Lower lobe of right lung (tissue), 2 donors: ENCODE measurements at regions not wholly inside any gene's neighbourhood (a gene's known extent, or its start where the extent isn't known, plus 50 kb on each side); places are given as distances from the start of the nearest gene placed in this dataset.

ENCODE experiments used
- ATAC-seq, 2 donors: fragments of 200-7000 bp; cut with Tn5 transposase; one replicate each; pipeline ENCODE4 v1.9.1; 2020 to 2022; ENCODE audit warnings: mild to moderate bottlenecking in 2 of 2, moderate library complexity in 2 of 2
- DNase-seq: peaks from one replicate; pipeline ENCODE4 v3.0.0-alpha.2; 2020
- H3K27ac ChIP-seq: fragments of 200-600 bp; one replicate; pipeline ENCODE4 v1.8.0; 2022
- H3K27me3 ChIP-seq: fragments of 200-600 bp; one replicate; pipeline ENCODE4 v1.8.0; 2022; ENCODE audit warnings: low read depth
- H3K36me3 ChIP-seq: fragments of 200-600 bp; one replicate; pipeline ENCODE4 v1.8.0; 2022; ENCODE audit warnings: mild to moderate bottlenecking
- H3K4me1 ChIP-seq: fragments of 200-600 bp; one replicate; pipeline ENCODE4 v1.8.0; 2022
- H3K4me3 ChIP-seq: fragments of 200-600 bp; one replicate; pipeline ENCODE4 v1.8.0; 2022; ENCODE audit warnings: mild to moderate bottlenecking
- H3K9me3 ChIP-seq: fragments of 200-600 bp; one replicate; pipeline ENCODE4 v1.8.0; 2022
- CTCF ChIP-seq: fragments of 200-600 bp; IDR thresholded peaks from one replicate; pipeline ENCODE4 v1.8.0; 2022; ENCODE audit warnings: antibody characterized with exemption, mild to moderate bottlenecking
- intact Hi-C: fragments of 100-400 bp; cut with DNase I; formaldehyde crosslinking; loops from one replicate; pipeline ENCODE4 v1.11.0; 2022
- donor health status: DM: no; HTN: yes; CAD: no; lungs with severe emphysema.

- Histone ChIP-seq H3K9me3 (no peaks in the 10 kb centered on the region), H3K36me3 (no peaks in the 10 kb centered on the region), H3K27me3 (no peaks in the 10 kb centered on the region), H3K4me3 (no peak overlapping the region), H3K4me1 (no peaks in the 10 kb centered on the region), H3K27ac (no peak overlapping the region)
- DNase-seq (no peak), ATAC-seq (no peak)
- no peak for TF ChIP-seq CTCF
- intact Hi-C loops = no loop called here
Observed at GRCh38 chrX:117768861-117769604, 347.6 kb downstream of the KLHL13 start.

- TF ChIP-seq CTCF = no peak
- DNase-seq (no peak), ATAC-seq (no peak)
- Histone ChIP-seq H3K36me3 (no peaks in the 10 kb centered on the region), H3K4me3 (no peak overlapping the region), H3K4me1 (no peaks in the 10 kb centered on the region), H3K27me3 (no peaks in the 10 kb centered on the region), H3K9me3 (no peaks in the 10 kb centered on the region), H3K27ac (no peak overlapping the region)
- intact Hi-C loops = no loop called here
Observed at GRCh38 chrX:117765211-117765610, 351.4 kb downstream of the KLHL13 start.

- Histone ChIP-seq H3K4me3 (no peak overlapping the region), H3K36me3 (no peaks in the 10 kb centered on the region), H3K9me3 (no peaks in the 10 kb centered on the region), H3K4me1 (no peaks in the 10 kb centered on the region), H3K27me3 (no peaks in the 10 kb centered on the region), H3K27ac (no peak overlapping the region)
- intact Hi-C loops = no loop called here
- DNase-seq = no peak
- ATAC-seq = no peak
- TF ChIP-seq CTCF = no peak
Observed at GRCh38 chrX:117752745-117753144, 363.9 kb downstream of the KLHL13 start.

GRCh38 chrX:117751155-117751554 is 365.5 kb downstream of the KLHL13 start:
- intact Hi-C loops = no loop called here
- ATAC-seq (no peak), DNase-seq (no peak)
- Histone ChIP-seq H3K4me3 (no peak overlapping the region), H3K4me1 (no peaks in the 10 kb centered on the region), H3K9me3 (no peaks in the 10 kb centered on the region), H3K27me3 (no peaks in the 10 kb centered on the region), H3K27ac (no peak overlapping the region), H3K36me3 (no peaks in the 10 kb centered on the region)
- no peak for TF ChIP-seq CTCF

GRCh38 chrX:117744958-117745357 is 371.7 kb downstream of the KLHL13 start:
- Histone ChIP-seq H3K36me3 (no peaks in the 10 kb centered on the region), H3K9me3 (no peaks in the 10 kb centered on the region), H3K4me1 (no peaks in the 10 kb centered on the region), H3K27me3 (no peaks in the 10 kb centered on the region), H3K27ac (no peak overlapping the region), H3K4me3 (no peak overlapping the region)
- intact Hi-C loops = no loop called here
- no peak for TF ChIP-seq CTCF
- DNase-seq (no peak), ATAC-seq (no peak)
